ENCODE measurements at regions not wholly inside any gene's neighbourhood (a gene's known extent, or its start where the extent isn't known, plus 50 kb on each side); places are given as distances from the start of the nearest gene placed in this dataset.
"Not testable (repeated sequence)": the region's sequence is repeated elsewhere in the genome, so short reads cannot be mapped to it uniquely, and the experiment has no call there.

- no peak overlapping the region for H3K4me3 ChIP-seq (ENCODE audit: low read depth, low read length)
- 95% methylated on average over 16 of the region's 16 CpGs for WGBS
- no peaks in the 10 kb centered on the region for H3K4me1 ChIP-seq (ENCODE audit: insufficient read depth)
- no peak for DNase-seq (ENCODE audit: extremely low spot score)
- H3K27ac ChIP-seq (ENCODE audit: low read depth), result no peak overlapping the region
- no peaks in the 10 kb centered on the region for H3K36me3 ChIP-seq (ENCODE audit: insufficient read depth)
Observed at GRCh38 chr13:65829241-65830008, 1400.7 kb downstream of the PCDH9 start.

- Histone ChIP-seq H3K36me3 (ENCODE audit: insufficient read depth) (no peaks in the 10 kb centered on the region), H3K4me1 (ENCODE audit: insufficient read depth) (no peaks in the 10 kb centered on the region), H3K27ac (ENCODE audit: low read depth) (no peak overlapping the region), H3K4me3 (ENCODE audit: low read depth, low read length) (no peak overlapping the region)
- no peak for DNase-seq (ENCODE audit: extremely low spot score)
- 85% methylated on average over 5 of the region's 5 CpGs for WGBS
Observed at GRCh38 chr13:65826657-65827056, 1403.5 kb downstream of the PCDH9 start.

GRCh38 chr13:65825039-65825438, 1405.1 kb downstream of the PCDH9 start:
- Histone ChIP-seq H3K27ac (ENCODE audit: low read depth) (no peak overlapping the region), H3K4me3 (ENCODE audit: low read depth, low read length) (no peak overlapping the region), H3K4me1 (ENCODE audit: insufficient read depth) (no peaks in the 10 kb centered on the region), H3K36me3 (ENCODE audit: insufficient read depth) (no peaks in the 10 kb centered on the region)
- WGBS, result 72% methylated on average over 1 of the region's 1 CpG
- DNase-seq (ENCODE audit: extremely low spot score), result no peak

GRCh38 chr13:65808061-65808460, 1422.1 kb downstream of the PCDH9 start:
- H3K4me1 ChIP-seq (ENCODE audit: insufficient read depth), result no peaks in the 10 kb centered on the region
- 46% methylated on average over 1 of the region's 1 CpG for WGBS
- H3K4me3 ChIP-seq (ENCODE audit: low read depth, low read length), result no peak overlapping the region
- no peaks in the 10 kb centered on the region for H3K36me3 ChIP-seq (ENCODE audit: insufficient read depth)
- no peak for DNase-seq (ENCODE audit: extremely low spot score)
- H3K27ac ChIP-seq (ENCODE audit: low read depth), result no peak overlapping the region

- no peaks in the 10 kb centered on the region for H3K4me1 ChIP-seq (ENCODE audit: insufficient read depth)
- no peak for DNase-seq (ENCODE audit: extremely low spot score)
- no peaks in the 10 kb centered on the region for H3K36me3 ChIP-seq (ENCODE audit: insufficient read depth)
- 86% methylated on average over 12 of the region's 12 CpGs for WGBS
- H3K4me3 ChIP-seq (ENCODE audit: low read depth, low read length), result no peak overlapping the region
- no peak overlapping the region for H3K27ac ChIP-seq (ENCODE audit: low read depth)
Observed at GRCh38 chr13:65803530-65804392, 1426.4 kb downstream of the PCDH9 start.

GRCh38 chr13:65789815-65790214, 1440.3 kb downstream of the PCDH9 start:
- 76% methylated on average over 1 of the region's 1 CpG for WGBS
- H3K27ac ChIP-seq (ENCODE audit: low read depth), result no peak overlapping the region
- no peaks in the 10 kb centered on the region for H3K4me1 ChIP-seq (ENCODE audit: insufficient read depth)
- DNase-seq (ENCODE audit: extremely low spot score), result no peak
- no peak overlapping the region for H3K4me3 ChIP-seq (ENCODE audit: low read depth, low read length)
- H3K36me3 ChIP-seq (ENCODE audit: insufficient read depth), result no peaks in the 10 kb centered on the region

GRCh38 chr13:65787082-65787481, 1443.1 kb downstream of the PCDH9 start:
- Histone ChIP-seq H3K4me1 (ENCODE audit: insufficient read depth) (no peaks in the 10 kb centered on the region), H3K4me3 (ENCODE audit: low read depth, low read length) (no peak overlapping the region), H3K27ac (ENCODE audit: low read depth) (no peak overlapping the region), H3K36me3 (ENCODE audit: insufficient read depth) (no peaks in the 10 kb centered on the region)
- WGBS, result 87% methylated on average over 3 of the region's 3 CpGs
- no peak for DNase-seq (ENCODE audit: extremely low spot score)

- Histone ChIP-seq H3K4me1 (ENCODE audit: insufficient read depth) (no peaks in the 10 kb centered on the region), H3K36me3 (ENCODE audit: insufficient read depth) (no peaks in the 10 kb centered on the region), H3K27ac (ENCODE audit: low read depth) (no peak overlapping the region), H3K4me3 (ENCODE audit: low read depth, low read length) (no peak overlapping the region)
- DNase-seq (ENCODE audit: extremely low spot score), result no peak
- WGBS, result 84% methylated on average over 12 of the region's 12 CpGs
Observed at GRCh38 chr13:65784088-65784816, 1445.9 kb downstream of the PCDH9 start.

GRCh38 chr13:65783383-65783782, 1446.8 kb downstream of the PCDH9 start:
- H3K4me3 ChIP-seq (ENCODE audit: low read depth, low read length), result no peak overlapping the region
- H3K36me3 ChIP-seq (ENCODE audit: insufficient read depth), result no peaks in the 10 kb centered on the region
- no peak for DNase-seq (ENCODE audit: extremely low spot score)
- no peak overlapping the region for H3K27ac ChIP-seq (ENCODE audit: low read depth)
- WGBS, result 97% methylated on average over 6 of the region's 6 CpGs
- no peaks in the 10 kb centered on the region for H3K4me1 ChIP-seq (ENCODE audit: insufficient read depth)

GRCh38 chr13:65771704-65772313, 1458.3 kb downstream of the PCDH9 start:
- 77% methylated on average over 6 of the region's 6 CpGs for WGBS

GRCh38 chr13:65768545-65768944, 1461.6 kb downstream of the PCDH9 start:
- Histone ChIP-seq H3K36me3 (ENCODE audit: insufficient read depth) (no peaks in the 10 kb centered on the region), H3K4me3 (ENCODE audit: low read depth, low read length) (no peak overlapping the region), H3K27ac (ENCODE audit: low read depth) (no peak overlapping the region), H3K4me1 (ENCODE audit: insufficient read depth) (no peaks in the 10 kb centered on the region)
- no peak for DNase-seq (ENCODE audit: extremely low spot score)
- WGBS, result 84% methylated on average over 6 of the region's 6 CpGs

More at GRCh38 chr13:65771704-65772313, 1458.3 kb downstream of the PCDH9 start:
- not testable (repeated sequence) for DNase-seq (ENCODE audit: extremely low spot score); H3K4me3 ChIP-seq (ENCODE audit: low read depth, low read length); H3K36me3 ChIP-seq (ENCODE audit: insufficient read depth); H3K4me1 ChIP-seq (ENCODE audit: insufficient read depth); H3K27ac ChIP-seq (ENCODE audit: low read depth)

GRCh38 chr13:65763811-65764210, 1466.3 kb downstream of the PCDH9 start:
- DNase-seq (ENCODE audit: extremely low spot score), result no peak
- Histone ChIP-seq H3K36me3 (ENCODE audit: insufficient read depth) (no peaks in the 10 kb centered on the region), H3K4me1 (ENCODE audit: insufficient read depth) (no peaks in the 10 kb centered on the region), H3K4me3 (ENCODE audit: low read depth, low read length) (no peak overlapping the region), H3K27ac (ENCODE audit: low read depth) (no peak overlapping the region)
- WGBS, result 83% methylated on average over 4 of the region's 4 CpGs

GRCh38 chr13:65762012-65762411, 1468.1 kb downstream of the PCDH9 start:
- H3K36me3 ChIP-seq (ENCODE audit: insufficient read depth), result no peaks in the 10 kb centered on the region
- H3K4me1 ChIP-seq (ENCODE audit: insufficient read depth), result no peaks in the 10 kb centered on the region
- DNase-seq (ENCODE audit: extremely low spot score), result no peak
- H3K4me3 ChIP-seq (ENCODE audit: low read depth, low read length), result no peak overlapping the region
- H3K27ac ChIP-seq (ENCODE audit: low read depth), result no peak overlapping the region
